ENCODE measurements at regions not wholly inside any gene's neighbourhood (a gene's known extent, or its start where the extent isn't known, plus 50 kb on each side); places are given as distances from the start of the nearest gene placed in this dataset.
A peak's percentile ranks its signal among the peaks of the same experiment; 100 is the strongest.

DNA sequence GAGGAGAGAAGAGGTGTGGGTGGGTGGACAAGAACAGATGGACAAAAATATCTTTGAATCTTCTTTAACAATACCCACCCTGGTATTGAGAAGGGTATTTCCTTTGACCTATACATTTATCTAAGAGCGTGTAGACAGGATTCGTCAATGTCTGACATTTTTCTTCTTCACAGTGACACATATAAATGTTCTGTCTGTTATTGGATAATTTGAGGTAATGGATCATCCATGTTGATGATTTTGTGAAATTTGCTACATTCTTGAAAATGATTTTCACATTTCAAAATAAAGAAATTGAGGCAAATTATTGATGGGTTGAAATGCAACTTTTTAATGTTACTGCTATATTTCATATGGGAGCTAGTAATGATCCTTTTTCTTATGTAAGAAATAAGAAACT lies 770.7 kb upstream of the EPHA7 start:
- no peak overlapping the region for H3K4me2 ChIP-seq (ENCODE audit: low read length)
- H4K20me1 ChIP-seq (ENCODE audit: insufficient read depth, low read length) = no peaks in the 10 kb centered on the region
- no peaks in the 10 kb centered on the region for H3K27me3 ChIP-seq (ENCODE audit: low read depth, low read length)
- no peak overlapping the region for H2AFZ ChIP-seq (ENCODE audit: low read depth, low read length)
- no peak overlapping the region for H3K4me3 ChIP-seq (ENCODE audit: low read length)
- no peaks in the 10 kb centered on the region for H3K79me2 ChIP-seq (ENCODE audit: low read length)
- H3K27ac ChIP-seq (ENCODE audit: low read length) = no peak overlapping the region
- H3K36me3 ChIP-seq (replicated peaks; ENCODE audit: low read depth, low read length) = no peaks in the 10 kb centered on the region
- TF ChIP-seq EZH2phosphoT487 (IDR thresholded peaks at IDR 0.05; ENCODE audit: low read depth) = no peak
- TF ChIP-seq, protein P1, sequence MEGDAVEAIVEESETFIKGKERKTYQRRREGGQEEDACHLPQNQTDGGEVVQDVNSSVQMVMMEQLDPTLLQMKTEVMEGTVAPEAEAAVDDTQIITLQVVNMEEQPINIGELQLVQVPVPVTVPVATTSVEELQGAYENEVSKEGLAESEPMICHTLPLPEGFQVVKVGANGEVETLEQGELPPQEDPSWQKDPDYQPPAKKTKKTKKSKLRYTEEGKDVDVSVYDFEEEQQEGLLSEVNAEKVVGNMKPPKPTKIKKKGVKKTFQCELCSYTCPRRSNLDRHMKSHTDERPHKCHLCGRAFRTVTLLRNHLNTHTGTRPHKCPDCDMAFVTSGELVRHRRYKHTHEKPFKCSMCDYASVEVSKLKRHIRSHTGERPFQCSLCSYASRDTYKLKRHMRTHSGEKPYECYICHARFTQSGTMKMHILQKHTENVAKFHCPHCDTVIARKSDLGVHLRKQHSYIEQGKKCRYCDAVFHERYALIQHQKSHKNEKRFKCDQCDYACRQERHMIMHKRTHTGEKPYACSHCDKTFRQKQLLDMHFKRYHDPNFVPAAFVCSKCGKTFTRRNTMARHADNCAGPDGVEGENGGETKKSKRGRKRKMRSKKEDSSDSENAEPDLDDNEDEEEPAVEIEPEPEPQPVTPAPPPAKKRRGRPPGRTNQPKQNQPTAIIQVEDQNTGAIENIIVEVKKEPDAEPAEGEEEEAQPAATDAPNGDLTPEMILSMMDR (IDR thresholded peaks at IDR 0.05; ENCODE audit: low read depth, low read length) = no peak
- no peak overlapping the region for H3K9ac ChIP-seq (ENCODE audit: low read length)
- no peaks in the 10 kb centered on the region for H3K4me1 ChIP-seq (ENCODE audit: low read length)
- no peaks in the 10 kb centered on the region for H3K9me3 ChIP-seq (ENCODE audit: insufficient read depth, low read length)

DNA sequence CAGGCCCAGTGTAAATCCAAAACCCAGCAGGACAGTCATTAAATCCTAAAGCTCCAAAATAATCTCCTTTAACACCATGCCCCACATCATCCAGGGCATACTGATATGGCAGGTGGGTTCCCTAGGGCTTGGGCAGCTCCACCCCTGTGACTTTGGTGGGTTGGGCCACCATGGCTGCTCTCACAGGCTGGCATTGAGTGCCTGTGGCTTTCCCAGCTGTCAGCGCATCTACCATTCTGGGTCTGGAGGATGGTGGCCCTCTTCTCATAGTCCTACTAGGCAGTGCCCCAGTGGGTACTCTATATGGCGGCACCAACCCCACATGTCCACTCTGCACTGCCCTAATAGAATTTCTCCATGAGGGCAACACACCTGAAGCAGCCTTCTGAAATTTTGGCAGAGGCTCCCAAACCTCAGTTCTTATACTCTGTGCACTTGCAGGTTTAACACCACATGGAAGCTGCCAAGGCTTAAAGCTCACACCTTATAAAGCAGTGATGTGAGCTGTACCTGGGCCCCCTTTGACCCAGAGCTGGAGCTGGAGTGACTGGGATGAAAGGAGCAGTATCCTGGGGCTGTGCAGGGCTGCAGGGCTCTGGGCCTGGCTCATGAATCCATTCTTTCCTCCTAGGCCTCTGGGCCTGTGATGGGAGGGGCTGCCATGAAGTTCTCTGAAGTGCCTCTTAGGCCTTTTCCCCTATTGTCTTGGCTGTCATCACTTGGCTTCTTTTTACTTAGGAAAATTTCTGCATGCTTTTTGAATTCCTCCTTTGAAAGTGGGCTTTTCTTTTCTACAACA lies 765.5 kb upstream of the EPHA7 start:
- no peaks in the 10 kb centered on the region for H3K9me3 ChIP-seq (ENCODE audit: insufficient read depth, low read length)
- H2AFZ ChIP-seq (ENCODE audit: low read depth, low read length) = no peak overlapping the region
- H3K27ac ChIP-seq (ENCODE audit: low read length) = no peak overlapping the region
- no peaks in the 10 kb centered on the region for H4K20me1 ChIP-seq (ENCODE audit: insufficient read depth, low read length)
- no peak overlapping the region for H3K4me2 ChIP-seq (ENCODE audit: low read length)
- H3K4me1 ChIP-seq (ENCODE audit: low read length) = peaks cover 13% of the 10 kb centered on the region
- H3K9ac ChIP-seq (ENCODE audit: low read length) = no peak overlapping the region
- H3K36me3 ChIP-seq (replicated peaks; ENCODE audit: low read depth, low read length) = no peaks in the 10 kb centered on the region
- H3K27me3 ChIP-seq (ENCODE audit: low read depth, low read length) = no peaks in the 10 kb centered on the region
- H3K79me2 ChIP-seq (ENCODE audit: low read length) = no peaks in the 10 kb centered on the region
- TF ChIP-seq, protein P1 (IDR thresholded peaks at IDR 0.05; ENCODE audit: low read depth, low read length) = no peak
- no peak for TF ChIP-seq EZH2phosphoT487 (IDR thresholded peaks at IDR 0.05; ENCODE audit: low read depth)
- H3K4me3 ChIP-seq (ENCODE audit: low read length) = no peak overlapping the region

DNA sequence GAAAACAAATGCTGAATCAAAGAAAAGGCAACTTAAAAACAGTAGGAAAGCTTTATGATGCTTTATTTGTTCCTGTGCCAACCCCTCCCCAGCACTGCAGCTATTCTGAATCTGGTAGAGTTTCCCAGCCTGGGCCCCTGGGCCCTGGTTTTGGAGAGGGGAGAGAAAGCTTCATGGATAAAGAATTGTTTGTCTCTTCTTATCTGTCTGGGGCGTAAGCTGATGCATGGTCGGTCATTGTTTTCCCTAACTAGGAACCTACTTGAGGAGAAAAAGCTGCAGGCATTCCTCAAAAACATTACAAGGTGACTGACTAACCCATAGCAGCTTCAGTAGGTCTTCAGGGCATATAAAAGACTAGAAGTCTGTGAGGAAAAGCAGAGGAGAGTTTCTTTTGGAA lies 758.1 kb upstream of the EPHA7 start:
- TF ChIP-seq, protein P1 (IDR thresholded peaks at IDR 0.05; ENCODE audit: low read depth, low read length) = no peak
- no peak for TF ChIP-seq EZH2phosphoT487 (IDR thresholded peaks at IDR 0.05; ENCODE audit: low read depth)
- Histone ChIP-seq H3K4me3 (ENCODE audit: low read length) (no peak overlapping the region), H3K36me3 (replicated peaks; ENCODE audit: low read depth, low read length) (no peaks in the 10 kb centered on the region), H4K20me1 (ENCODE audit: insufficient read depth, low read length) (no peaks in the 10 kb centered on the region), H3K27ac (ENCODE audit: low read length) (no peak overlapping the region), H3K27me3 (ENCODE audit: low read depth, low read length) (no peaks in the 10 kb centered on the region), H2AFZ (ENCODE audit: low read depth, low read length) (0 out of 2 replicates have a peak overlapping the region, but pooled peaks have one; percentile 25), H3K4me1 (ENCODE audit: low read length) (peaks cover 5% of the 10 kb centered on the region), H3K9ac (ENCODE audit: low read length) (no peak overlapping the region), H3K79me2 (ENCODE audit: low read length) (no peaks in the 10 kb centered on the region), H3K4me2 (ENCODE audit: low read length) (no peak overlapping the region), H3K9me3 (ENCODE audit: insufficient read depth, low read length) (no peaks in the 10 kb centered on the region)

DNA sequence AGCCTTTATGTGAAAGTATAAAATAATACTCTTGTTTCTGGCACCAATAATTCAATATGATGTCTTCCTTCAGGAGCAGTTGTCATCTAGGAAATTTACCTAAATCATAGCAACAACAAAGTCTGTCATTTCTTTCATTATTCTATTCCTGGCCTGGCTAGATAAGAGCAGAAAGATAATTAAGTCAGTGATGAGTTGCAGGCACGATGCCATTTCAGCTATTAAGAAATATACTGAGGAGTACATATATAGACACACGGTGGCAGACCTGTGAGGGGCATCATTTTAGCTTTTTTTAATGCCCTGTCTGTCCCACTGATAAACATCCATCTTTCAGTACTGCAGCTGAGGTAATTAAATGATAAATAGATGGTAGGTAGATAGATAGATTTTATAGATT lies 756.1 kb upstream of the EPHA7 start:
- H3K36me3 ChIP-seq (replicated peaks; ENCODE audit: low read depth, low read length) = no peaks in the 10 kb centered on the region
- no peak overlapping the region for H3K9ac ChIP-seq (ENCODE audit: low read length)
- H3K27me3 ChIP-seq (ENCODE audit: low read depth, low read length) = no peaks in the 10 kb centered on the region
- TF ChIP-seq EZH2phosphoT487 (IDR thresholded peaks at IDR 0.05; ENCODE audit: low read depth) = no peak
- TF ChIP-seq, protein P1 (IDR thresholded peaks at IDR 0.05; ENCODE audit: low read depth, low read length) = no peak
- no peaks in the 10 kb centered on the region for H3K9me3 ChIP-seq (ENCODE audit: insufficient read depth, low read length)
- no peaks in the 10 kb centered on the region for H3K79me2 ChIP-seq (ENCODE audit: low read length)
- no peaks in the 10 kb centered on the region for H3K4me1 ChIP-seq (ENCODE audit: low read length)
- H3K4me3 ChIP-seq (ENCODE audit: low read length) = no peak overlapping the region
- H2AFZ ChIP-seq (ENCODE audit: low read depth, low read length) = no peak overlapping the region
- H3K4me2 ChIP-seq (ENCODE audit: low read length) = no peak overlapping the region
- no peak overlapping the region for H3K27ac ChIP-seq (ENCODE audit: low read length)
- no peaks in the 10 kb centered on the region for H4K20me1 ChIP-seq (ENCODE audit: insufficient read depth, low read length)

Measured in OCI-LY3 (cell line).